Fibroblast of skin of back (primary cell): ENCODE measurements at regions not wholly inside any gene's neighbourhood (a gene's known extent, or its start where the extent isn't known, plus 50 kb on each side); places are given as distances from the start of the nearest gene placed in this dataset.
A peak's percentile ranks its signal among the peaks of the same experiment; 100 is the strongest.

Experiments used
- DNase-seq: peaks from one replicate; pipeline ENCODE4 v3.0.0-alpha.2; 2013

- no peak for DNase-seq
These were observed 104.5 kb downstream of the NGF start for GRCh38 chr1:115233598-115233997.

GRCh38 chr1:115230281-115230680 lies 107.8 kb downstream of the NGF start:
- no peak for DNase-seq

- DNase-seq, result no peak
These were observed 109.0 kb downstream of the NGF start for GRCh38 chr1:115229016-115229415.

GRCh38 chr1:115228191-115228590 lies 109.9 kb downstream of the NGF start:
- no peak for DNase-seq

- peak; percentile 94 for DNase-seq
These were observed 110.5 kb downstream of the NGF start for GRCh38 chr1:115227346-115228082.

GRCh38 chr1:115225993-115226685 lies 111.9 kb downstream of the NGF start:
- no peak for DNase-seq

GRCh38 chr1:115224636-115225035 lies 113.4 kb downstream of the NGF start:
- no peak for DNase-seq

- no peak for DNase-seq
These were observed 115.2 kb downstream of the NGF start for GRCh38 chr1:115222616-115223402.

GRCh38 chr1:115220340-115221270 lies 117.4 kb downstream of the NGF start:
- DNase-seq, result no peak

- no peak for DNase-seq
These were observed 118.1 kb downstream of the NGF start for GRCh38 chr1:115219927-115220326.

- peak; percentile 59 for DNase-seq
These were observed 119.3 kb downstream of the NGF start for GRCh38 chr1:115218699-115219098.

- DNase-seq, result no peak
These were observed 120.0 kb downstream of the NGF start for GRCh38 chr1:115218034-115218405.

- DNase-seq, result no peak
These were observed 120.7 kb downstream of the NGF start for GRCh38 chr1:115217150-115218033.

- peak; percentile 42 for DNase-seq
These were observed 122.1 kb downstream of the NGF start for GRCh38 chr1:115215703-115216521.

GRCh38 chr1:115215110-115215509 lies 122.9 kb downstream of the NGF start:
- no peak for DNase-seq

GRCh38 chr1:115214098-115214497 lies 124.0 kb downstream of the NGF start:
- no peak for DNase-seq

GRCh38 chr1:115213130-115213529 lies 123.8 kb upstream of the TSPAN2 start:
- no peak for DNase-seq

GRCh38 chr1:115211071-115211745 lies 121.9 kb upstream of the TSPAN2 start:
- no peak for DNase-seq

- peak; percentile 72 for DNase-seq
These were observed 121.0 kb upstream of the TSPAN2 start for GRCh38 chr1:115210302-115210711.

- DNase-seq, result no peak
These were observed 115.2 kb upstream of the TSPAN2 start for GRCh38 chr1:115204513-115204912.
